Keratinocyte (primary cell): ENCODE measurements at regions not wholly inside any gene's neighbourhood (a gene's known extent, or its start where the extent isn't known, plus 50 kb on each side); places are given as distances from the start of the nearest gene placed in this dataset.

Experiments
- DNase-seq: peaks from one replicate; pipeline ENCODE4 v3.0.0-alpha.2; 2011; ENCODE audit warnings: low read depth, missing footprints, low spot score
- FAIRE-seq: peaks from 2 replicates; lab custom pipeline; 2011; peaks lifted over from hg19 to GRCh38; lab: Jason Lieb, UNC
- H2AFZ ChIP-seq: 2 replicates; pipeline ENCODE4 v1.6.0; 2012; ENCODE audit warnings: low read length, control low read depth, inconsistent platforms; ENCODE audit not compliant: control insufficient read depth
- H3K27ac ChIP-seq: 2 replicates; pipeline ENCODE4 v1.5.1; 2011; ENCODE audit warnings: low read length; ENCODE audit not compliant: control insufficient read depth, insufficient read depth
- H3K27me3 ChIP-seq: 3 replicates; pipeline ENCODE4 v1.6.0; 2011; ENCODE audit warnings: low read length; ENCODE audit not compliant: control insufficient read depth, insufficient read depth; ENCODE audit errors: extremely low read depth
- H3K36me3 ChIP-seq, 2 experiments: 2 replicates in 1 of 2; 3 replicates in 1 of 2; pipeline ENCODE4 v1.5.1; 2011; ENCODE audit warnings: low read length in 2 of 2, mild to moderate bottlenecking in 1 of 2; ENCODE audit not compliant: control insufficient read depth in 2 of 2, insufficient read depth in 2 of 2; ENCODE audit errors: extremely low read depth in 1 of 2
- H3K4me1 ChIP-seq: 3 replicates; pipeline ENCODE4 v1.5.1; 2011; ENCODE audit warnings: low read length; ENCODE audit not compliant: control insufficient read depth, insufficient read depth; ENCODE audit errors: extremely low read depth
- H3K4me2 ChIP-seq: 3 replicates; pipeline ENCODE4 v1.6.0; 2011; ENCODE audit warnings: low read depth, low read length; ENCODE audit not compliant: control insufficient read depth, insufficient read depth; ENCODE audit errors: extremely low read depth
- H3K4me3 ChIP-seq, 3 experiments: fragments of 200-600 bp in 1 of 3; sonication (generic) in 1 of 3; 2 replicates in 2 of 3; 3 replicates in 1 of 3; pipeline ENCODE4 v1.5.1; 2011 to 2016; ENCODE audit warnings: low read length in 3 of 3, mild to moderate bottlenecking in 3 of 3, control low read depth in 2 of 3, inconsistent platforms in 1 of 3, low read depth in 1 of 3, mixed read lengths in 1 of 3, mixed run types in 1 of 3, moderate library complexity in 1 of 3; ENCODE audit not compliant: control insufficient read depth in 2 of 3, insufficient read depth in 2 of 3; ENCODE audit errors: extremely low read depth in 1 of 3
- H3K79me2 ChIP-seq: 2 replicates; pipeline ENCODE4 v1.6.0; 2012; ENCODE audit warnings: low read length; ENCODE audit not compliant: control insufficient read depth, insufficient read depth
- H3K9ac ChIP-seq: 3 replicates; pipeline ENCODE4 v1.6.0; 2011; ENCODE audit warnings: low read length; ENCODE audit not compliant: control insufficient read depth, insufficient read depth; ENCODE audit errors: extremely low read depth
- H3K9me1 ChIP-seq: 3 replicates; pipeline ENCODE4 v1.6.0; 2011; ENCODE audit warnings: low read length; ENCODE audit not compliant: control insufficient read depth, insufficient read depth; ENCODE audit errors: extremely low read depth
- H3K9me3 ChIP-seq: 2 replicates; pipeline ENCODE4 v1.5.1; 2012; ENCODE audit warnings: low read depth, low read length; ENCODE audit not compliant: control insufficient read depth
- H4K20me1 ChIP-seq: 3 replicates; pipeline ENCODE4 v1.6.0; 2011; ENCODE audit warnings: low read length; ENCODE audit not compliant: control insufficient read depth, insufficient read depth; ENCODE audit errors: extremely low read depth
- EZH2 ChIP-seq: IDR thresholded peaks from one replicate; pipeline ENCODE4 v1.6.1; 2012; ENCODE audit warnings: inconsistent platforms, mild to moderate bottlenecking, low read length, moderate library complexity
- dilution Hi-C: fragments of 300-500 bp; cut with MboI; formaldehyde crosslinking; loops from one replicate; pipeline ENCODE4 v1.7.0; 2020; ENCODE audit warnings: low sequenced_read_pairs; ENCODE audit not compliant: extremely low pct_ligation_motif_present
- TF ChIP-seq, protein P1 (sequence below), 3 experiments: IDR thresholded peaks in 1 of 3; conservative IDR thresholded peaks in 1 of 3; optimal IDR thresholded peaks in 1 of 3; 2 replicates in 2 of 3; 3 replicates in 1 of 3; pipeline versions ENCODE3 to v1.5.1; 2011; ENCODE audit warnings: low read length in 3 of 3, mild to moderate bottlenecking in 3 of 3, moderate library complexity in 2 of 3, control low read depth in 1 of 3, inconsistent platforms in 1 of 3; ENCODE audit not compliant: insufficient read depth in 2 of 3; ENCODE audit errors: extremely low read depth in 1 of 3

DNA sequence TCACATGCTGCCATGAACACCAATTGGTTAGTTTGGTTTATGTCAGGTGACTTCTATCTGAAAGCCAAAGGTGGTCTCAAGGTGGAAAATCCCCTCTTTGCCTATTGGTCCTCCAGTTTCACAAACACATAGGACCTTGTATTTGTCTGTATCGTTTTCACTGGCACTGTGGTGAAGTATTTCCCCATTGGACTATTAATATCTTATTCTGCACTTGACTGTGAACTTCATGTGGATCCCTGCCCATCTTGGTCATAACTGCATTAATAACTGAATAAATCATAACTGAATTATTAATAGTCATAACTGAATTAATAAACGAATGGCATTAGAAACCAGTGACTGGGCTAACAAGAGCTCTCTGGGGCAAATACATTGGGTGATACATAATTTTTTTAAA is 341.3 kb upstream of the ADAMTS9 start:
- no peak for FAIRE-seq
- H3K36me3 ChIP-seq, result no peaks in the 10 kb centered on the region

GRCh38 chr3:65028024-65028423 is 340.2 kb upstream of the ADAMTS9 start:
- no peaks in the 10 kb centered on the region for H4K20me1 ChIP-seq
- no peaks in the 10 kb centered on the region for H3K79me2 ChIP-seq
- H3K9ac ChIP-seq, result no peak overlapping the region
- no peaks in the 10 kb centered on the region for H3K9me3 ChIP-seq
- DNase-seq (no peak), FAIRE-seq (no peak)
- no peak overlapping the region for H3K4me3 ChIP-seq
- H3K27ac ChIP-seq, result no peak overlapping the region
- H3K27me3 ChIP-seq, result no peaks in the 10 kb centered on the region
- TF ChIP-seq EZH2, result no peak
- TF ChIP-seq, protein P1, sequence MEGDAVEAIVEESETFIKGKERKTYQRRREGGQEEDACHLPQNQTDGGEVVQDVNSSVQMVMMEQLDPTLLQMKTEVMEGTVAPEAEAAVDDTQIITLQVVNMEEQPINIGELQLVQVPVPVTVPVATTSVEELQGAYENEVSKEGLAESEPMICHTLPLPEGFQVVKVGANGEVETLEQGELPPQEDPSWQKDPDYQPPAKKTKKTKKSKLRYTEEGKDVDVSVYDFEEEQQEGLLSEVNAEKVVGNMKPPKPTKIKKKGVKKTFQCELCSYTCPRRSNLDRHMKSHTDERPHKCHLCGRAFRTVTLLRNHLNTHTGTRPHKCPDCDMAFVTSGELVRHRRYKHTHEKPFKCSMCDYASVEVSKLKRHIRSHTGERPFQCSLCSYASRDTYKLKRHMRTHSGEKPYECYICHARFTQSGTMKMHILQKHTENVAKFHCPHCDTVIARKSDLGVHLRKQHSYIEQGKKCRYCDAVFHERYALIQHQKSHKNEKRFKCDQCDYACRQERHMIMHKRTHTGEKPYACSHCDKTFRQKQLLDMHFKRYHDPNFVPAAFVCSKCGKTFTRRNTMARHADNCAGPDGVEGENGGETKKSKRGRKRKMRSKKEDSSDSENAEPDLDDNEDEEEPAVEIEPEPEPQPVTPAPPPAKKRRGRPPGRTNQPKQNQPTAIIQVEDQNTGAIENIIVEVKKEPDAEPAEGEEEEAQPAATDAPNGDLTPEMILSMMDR (optimal IDR thresholded peaks at IDR 0.05 in 1 of 3, IDR thresholded peaks at IDR 0.05 in 1 of 3, conservative IDR thresholded peaks at IDR 0.05 in 1 of 3; ENCODE audit: extremely low read depth in 1 of 3, insufficient read depth in 2 of 3, low read length in 3 of 3), result no peak
- no peaks in the 10 kb centered on the region for H3K9me1 ChIP-seq
- dilution Hi-C loops, result no loop called here
- H3K4me1 ChIP-seq, result peaks cover 11% of the 10 kb centered on the region
- H2AFZ ChIP-seq, result no peak overlapping the region
- H3K4me2 ChIP-seq, result no peak overlapping the region
- no peaks in the 10 kb centered on the region for H3K36me3 ChIP-seq

More for the DNA sequence above, 341.3 kb upstream of the ADAMTS9 start:
- Histone ChIP-seq H3K4me3 (no peak overlapping the region), H2AFZ (no peak overlapping the region), H3K9ac (no peak overlapping the region), H3K27me3 (no peaks in the 10 kb centered on the region), H4K20me1 (no peaks in the 10 kb centered on the region), H3K9me1 (no peaks in the 10 kb centered on the region), H3K9me3 (no peaks in the 10 kb centered on the region), H3K4me1 (peaks cover 11% of the 10 kb centered on the region), H3K27ac (no peak overlapping the region), H3K4me2 (no peak overlapping the region), H3K79me2 (no peaks in the 10 kb centered on the region)
- dilution Hi-C loops, result no loop called here
- DNase-seq, result no peak
- TF ChIP-seq EZH2, result no peak
- TF ChIP-seq, protein P1 (optimal IDR thresholded peaks at IDR 0.05 in 1 of 3, IDR thresholded peaks at IDR 0.05 in 1 of 3, conservative IDR thresholded peaks at IDR 0.05 in 1 of 3; ENCODE audit: extremely low read depth in 1 of 3, insufficient read depth in 2 of 3, low read length in 3 of 3), result no peak
